B cell (primary cell): ENCODE measurements at regions not wholly inside any gene's neighbourhood (a gene's known extent, or its start where the extent isn't known, plus 50 kb on each side); places are given as distances from the start of the nearest gene placed in this dataset.
A peak's percentile ranks its signal among the peaks of the same experiment; 100 is the strongest.

Experiments
- ATAC-seq: fragments of 200-7000 bp; cut with Tn5 transposase; one replicate; pipeline ENCODE4 v1.10.0; 2021; ENCODE audit warnings: low read depth, mild to moderate bottlenecking, moderate number of reproducible peaks, moderate library complexity
- CTCF ChIA-PET: fragments of 350-600 bp; sonication (Branson Sonifier 250); formaldehyde crosslinking; loops from one replicate; lab custom pipeline; 2021; ENCODE audit warnings: antibody characterized with exemption, inconsistent platforms; lab: Charles Lee
- POLR2A ChIA-PET: fragments of 350-600 bp; sonication (Branson Sonifier 250); formaldehyde crosslinking; loops from one replicate; lab custom pipeline; 2021; ENCODE audit warnings: antibody characterized with exemption; lab: Charles Lee
- DNase-seq: peaks from one replicate; pipeline ENCODE4 v3.0.0; 2013
- H2AFZ ChIP-seq: 2 replicates; pipeline ENCODE4 v1.6.1; 2012; ENCODE audit warnings: mild to moderate bottlenecking, low read depth, low read length; ENCODE audit not compliant: insufficient read depth, poor library complexity, severe bottlenecking
- H3K27ac ChIP-seq, 2 donors: 1 replicate in 1 of 2; 2 replicates in 1 of 2; pipeline ENCODE4 v1.5.1; 2012 to 2013; ENCODE audit warnings: low read length in 2 of 2, mild to moderate bottlenecking in 2 of 2, moderate library complexity in 1 of 2
- H3K27me3 ChIP-seq, 4 experiments: fragments of 200-600 bp in 1 of 4; sonication (generic) in 1 of 4; replicated peaks in 1 of 4; 1 replicate in 2 of 4; 2 replicates in 2 of 4; pipeline versions ENCODE4 v1.6.1 to v1.7.0; 2013 to 2016; ENCODE audit warnings: low read length in 3 of 4, mild to moderate bottlenecking in 2 of 4, mixed read lengths in 1 of 4, moderate library complexity in 1 of 4; ENCODE audit not compliant: insufficient read depth in 4 of 4, control insufficient read depth in 3 of 4; ENCODE audit errors: control extremely low read depth in 1 of 4
- H3K36me3 ChIP-seq, 2 experiments: replicated peaks in 1 of 2; 1 replicate in 1 of 2; 2 replicates in 1 of 2; pipeline versions ENCODE4 v1.6.1 to v1.7.1; 2013; ENCODE audit warnings: low read length in 1 of 2; ENCODE audit not compliant: insufficient read depth in 2 of 2, control insufficient read depth in 1 of 2; ENCODE audit errors: control extremely low read depth in 1 of 2, extremely low read depth in 1 of 2
- H3K4me1 ChIP-seq, 2 donors: fragments of 200-600 bp in 1 of 2; sonication (generic) in 1 of 2; 1 replicate in 1 of 2; 2 replicates in 1 of 2; pipeline versions ENCODE4 v1.5.1 to v1.6.1; 2013 to 2017; ENCODE audit warnings: low read length in 2 of 2; ENCODE audit not compliant: control insufficient read depth in 2 of 2, insufficient read depth in 2 of 2
- H3K4me2 ChIP-seq: replicated peaks from 2 replicates; pipeline ENCODE3; 2012; ENCODE audit warnings: mild to moderate bottlenecking, low read depth, low read length; ENCODE audit not compliant: poor library complexity, severe bottlenecking
- H3K4me3 ChIP-seq, 5 experiments: fragments of 200-600 bp in 1 of 5; sonication (generic) in 1 of 5; 1 replicate in 3 of 5; 2 replicates in 2 of 5; pipeline versions ENCODE4 v1.5.1 to v1.7.0; 2011 to 2016; ENCODE audit warnings: low read length in 4 of 5, mild to moderate bottlenecking in 4 of 5, low read depth in 2 of 5, control low read depth in 1 of 5, moderate library complexity in 1 of 5; ENCODE audit not compliant: insufficient read depth in 1 of 5; ENCODE audit errors: control extremely low read depth in 1 of 5, extremely low read depth in 1 of 5
- H3K79me2 ChIP-seq: fragments of 200-600 bp; sonication (generic); one replicate; pipeline ENCODE4 v1.6.0; 2016; ENCODE audit warnings: low read length; ENCODE audit not compliant: control insufficient read depth, insufficient read depth
- H3K9ac ChIP-seq: fragments of 200-600 bp; sonication (generic); 2 replicates; pipeline ENCODE4 v1.6.1; 2017; ENCODE audit warnings: mild to moderate bottlenecking, low read length, moderate library complexity
- H3K9me3 ChIP-seq, 3 donors: one replicate each; pipeline versions ENCODE4 v1.6.1 to v1.7.1; 2013; ENCODE audit warnings: low read length in 2 of 3; ENCODE audit not compliant: control insufficient read depth in 2 of 3, insufficient read depth in 1 of 3; ENCODE audit errors: control extremely low read depth in 1 of 3
- H4K20me1 ChIP-seq: 2 replicates; pipeline ENCODE4 v1.6.0; 2012; ENCODE audit warnings: mild to moderate bottlenecking, low read length; ENCODE audit not compliant: insufficient read depth, control insufficient read depth, poor library complexity, severe bottlenecking
- H3K27ac Mint-ChIP-seq: one replicate; pipeline ENCODE4 v1.8.0; 2021; ENCODE audit warnings: mixed read lengths
- H3K27me3 Mint-ChIP-seq: one replicate; pipeline ENCODE4 v1.8.0; 2021; ENCODE audit warnings: mixed read lengths
- H3K4me1 Mint-ChIP-seq: one replicate; pipeline ENCODE4 v1.8.0; 2021; ENCODE audit warnings: mixed read lengths
- H3K4me3 Mint-ChIP-seq: one replicate; pipeline ENCODE4 v1.8.0; 2021; ENCODE audit warnings: mixed read lengths
- H3K9me3 Mint-ChIP-seq: one replicate; pipeline ENCODE4 v1.8.0; 2022; ENCODE audit warnings: mixed read lengths; ENCODE audit not compliant: insufficient read depth
- CTCF ChIP-seq: fragments of 200-600 bp; IDR thresholded peaks from one replicate; pipeline ENCODE4 v1.8.0; 2022; ENCODE audit warnings: antibody characterized with exemption, mild to moderate bottlenecking
- EZH2 ChIP-seq: IDR thresholded peaks from 2 replicates; pipeline ENCODE4 v1.6.1; 2012; ENCODE audit warnings: borderline replicate concordance, low read depth, mild to moderate bottlenecking, moderate library complexity, low read length; ENCODE audit not compliant: insufficient read depth, poor library complexity, severe bottlenecking
- WGBS: methylation state at CpG from one replicate; pipeline ENCODE4 v1.1.5; 2013; ENCODE audit warnings: missing lambda C conversion rate; ENCODE audit not compliant: insufficient coverage; 5-methylcytosine and 5-hydroxymethylcytosine counted together
- intact Hi-C: fragments of 100-400 bp; cut with micrococcal nuclease; formaldehyde crosslinking; loops from one replicate; pipeline ENCODE4 v1.10.0; 2022

GRCh38 chr12:43213608-43214007, 338.4 kb downstream of the ADAMTS20 start:
- POLR2A ChIA-PET, result no interaction called here
- no CpG with 5 or more reads among the region's 3 CpGs for WGBS
- no peak for ATAC-seq
- DNase-seq, result no peak
- TF ChIP-seq EZH2, result no peak
- no peak for TF ChIP-seq CTCF
- H3K9me3 Mint-ChIP-seq, result no peaks in the 10 kb centered on the region
- H3K27ac ChIP-seq, result no peak overlapping the region
- CTCF ChIA-PET, result no interaction called here
- peaks cover 3% of the 10 kb centered on the region for H3K27me3 Mint-ChIP-seq
- no peak overlapping the region for H3K9ac ChIP-seq
- no peaks in the 10 kb centered on the region for H3K9me3 ChIP-seq
- H3K36me3 ChIP-seq, result no peaks in the 10 kb centered on the region
- H3K4me1 Mint-ChIP-seq, result peaks cover 18% of the 10 kb centered on the region
- no peaks in the 10 kb centered on the region for H3K79me2 ChIP-seq
- H2AFZ ChIP-seq, result no peak overlapping the region
- H3K4me2 ChIP-seq, result no peak overlapping the region
- intact Hi-C loops, result no loop called here
- H3K4me3 ChIP-seq, result no peak overlapping the region
- H3K27me3 ChIP-seq, result no peaks in the 10 kb centered on the region
- no peaks in the 10 kb centered on the region for H4K20me1 ChIP-seq
- peaks cover 14 to 17% of the 10 kb centered on the region in 2 donors for H3K4me1 ChIP-seq
- no peak overlapping the region for H3K27ac Mint-ChIP-seq
- H3K4me3 Mint-ChIP-seq, result no peak overlapping the region

GRCh38 chr12:43210485-43211192, 341.4 kb downstream of the ADAMTS20 start:
- CTCF ChIA-PET, result no interaction called here
- WGBS, result 0% methylated on average over 1 of the region's 6 CpGs
- no peak for TF ChIP-seq CTCF
- no peak for TF ChIP-seq EZH2
- peak overlapping the region; percentile 47 for H3K4me2 ChIP-seq
- peak overlapping the region in 1 of 5 experiments; percentile 38 for H3K4me3 ChIP-seq
- no peaks in the 10 kb centered on the region for H3K36me3 ChIP-seq
- H3K4me1 Mint-ChIP-seq, result peaks cover 18% of the 10 kb centered on the region
- DNase-seq (peak; percentile 52), ATAC-seq (peak; percentile 24)
- H3K27me3 Mint-ChIP-seq, result no peaks in the 10 kb centered on the region
- no peak overlapping the region for H3K27ac ChIP-seq
- peaks cover 14 to 17% of the 10 kb centered on the region in 2 donors for H3K4me1 ChIP-seq
- H3K9ac ChIP-seq, result peak overlapping the region; percentile 20
- H3K79me2 ChIP-seq, result no peaks in the 10 kb centered on the region
- no peaks in the 10 kb centered on the region for H4K20me1 ChIP-seq
- no peaks in the 10 kb centered on the region for H3K9me3 ChIP-seq
- POLR2A ChIA-PET, result no interaction called here
- H3K27me3 ChIP-seq, result no peaks in the 10 kb centered on the region
- no peaks in the 10 kb centered on the region for H3K9me3 Mint-ChIP-seq
- peak overlapping the region; percentile 75 for H2AFZ ChIP-seq
- peak overlapping the region; percentile 48 for H3K4me3 Mint-ChIP-seq
- intact Hi-C loops, result no loop called here
- H3K27ac Mint-ChIP-seq, result no peak overlapping the region
